ENCODE measurements at regions not wholly inside any gene's neighbourhood (a gene's known extent, or its start where the extent isn't known, plus 50 kb on each side); places are given as distances from the start of the nearest gene placed in this dataset.

DNA sequence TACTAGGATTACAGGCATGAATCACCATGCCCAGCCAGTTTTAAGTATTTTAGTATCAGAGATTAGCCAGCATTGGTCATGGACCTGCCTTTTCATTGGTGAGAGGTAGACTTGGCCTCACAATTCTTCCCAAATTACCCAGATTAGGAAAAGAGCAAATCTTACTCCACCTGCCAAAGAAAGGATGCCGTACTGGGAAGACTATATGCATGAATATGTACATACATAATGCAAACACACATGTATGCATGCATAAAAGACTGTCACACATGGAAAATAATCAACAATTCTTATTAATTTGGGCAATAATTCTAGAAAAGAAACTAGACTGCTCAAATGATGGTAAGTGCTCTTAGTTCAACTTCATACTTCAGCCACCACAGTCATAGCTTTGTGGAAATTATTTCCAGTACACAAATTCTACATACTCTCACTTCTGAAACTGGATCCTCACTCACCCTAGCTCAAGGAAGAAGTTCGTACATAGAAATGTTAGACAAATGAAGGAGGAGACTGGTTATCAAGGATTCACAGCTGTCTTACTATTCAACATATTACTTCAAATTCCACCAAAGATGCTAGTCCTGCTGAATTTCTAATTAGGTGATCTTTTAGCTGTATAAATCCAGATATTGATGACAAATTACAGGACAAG is 73.7 kb downstream of the MINAR2 start:
- no peak for DNase-seq

DNA sequence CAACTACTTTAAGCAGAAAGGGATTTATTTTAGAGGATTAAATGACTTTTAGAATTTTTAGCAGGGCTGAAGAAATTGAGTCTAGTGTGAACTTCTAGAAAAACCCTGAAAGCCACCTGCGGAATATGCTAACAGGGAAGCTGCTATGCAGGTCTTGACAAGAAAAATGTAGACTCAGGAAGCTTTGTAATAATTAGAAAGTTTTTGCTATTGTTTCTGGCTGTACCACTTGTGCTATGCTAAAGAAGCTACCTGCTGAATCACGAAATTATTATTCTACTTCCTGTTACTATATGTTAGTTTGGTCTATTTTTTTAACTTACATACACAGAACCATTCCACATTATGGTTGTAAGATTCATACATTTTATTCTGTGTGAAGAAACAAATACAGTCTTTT is 74.0 kb upstream of the CHSY3 start:
- no peak for DNase-seq

GRCh38 chr5:129836321-129836720 is 67.9 kb upstream of the CHSY3 start:
- no peak for DNase-seq

DNA sequence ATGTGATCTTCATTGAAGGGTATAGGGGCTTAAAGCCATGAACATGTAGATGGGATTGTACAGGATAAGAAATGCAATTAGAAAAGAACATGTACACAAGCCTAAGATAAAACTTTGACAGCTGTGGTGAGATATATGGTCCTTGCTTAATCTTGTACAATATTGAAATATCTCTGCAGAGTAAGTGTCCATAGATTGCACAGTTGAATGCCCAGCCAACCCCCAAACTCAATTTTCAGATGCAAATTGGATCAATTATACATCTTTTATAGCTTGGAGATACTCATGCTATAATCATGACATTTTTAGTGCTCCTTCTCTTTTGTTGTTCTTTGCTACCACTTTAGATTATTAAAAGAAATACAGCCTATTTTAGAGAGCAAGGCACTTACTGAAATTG is 59.5 kb upstream of the CHSY3 start:
- DNase-seq, result no peak

DNA sequence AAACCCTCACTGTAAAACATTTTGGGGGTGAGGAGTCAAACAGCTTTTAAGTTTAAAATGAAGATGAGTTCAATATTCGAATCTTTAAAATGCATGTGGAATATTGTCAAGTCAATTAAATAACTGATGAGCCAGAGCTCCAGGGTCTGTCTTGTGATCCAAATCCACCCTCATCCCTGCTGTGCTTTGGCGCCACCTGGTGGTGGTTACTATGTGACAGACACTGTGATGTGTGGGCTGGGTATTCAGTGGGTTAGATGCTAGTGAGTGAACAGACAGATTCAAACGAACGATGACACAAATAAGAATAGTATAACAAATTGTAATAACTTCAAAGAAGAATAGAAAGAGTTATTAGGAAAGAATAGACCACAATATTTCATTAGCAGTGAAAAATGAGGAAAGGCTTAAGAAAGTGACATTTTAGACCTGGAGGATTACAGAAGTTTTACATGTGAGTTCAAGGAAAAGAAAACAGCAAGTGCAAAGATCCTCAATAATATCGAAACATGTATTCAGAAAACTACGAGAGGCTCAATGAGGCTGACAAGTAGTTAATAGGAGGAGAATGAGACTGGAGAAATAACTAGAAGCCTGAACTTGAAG is 51.4 kb upstream of the CHSY3 start:
- DNase-seq, result peak; percentile 16

GRCh38 chr5:129853588-129853987 is 50.7 kb upstream of the CHSY3 start:
- DNase-seq, result no peak
